ENCODE measurements at regions not wholly inside any gene's neighbourhood (a gene's known extent, or its start where the extent isn't known, plus 50 kb on each side); places are given as distances from the start of the nearest gene placed in this dataset.
"Not testable (repeated sequence)": the region's sequence is repeated elsewhere in the genome, so short reads cannot be mapped to it uniquely, and the experiment has no call there.

DNA sequence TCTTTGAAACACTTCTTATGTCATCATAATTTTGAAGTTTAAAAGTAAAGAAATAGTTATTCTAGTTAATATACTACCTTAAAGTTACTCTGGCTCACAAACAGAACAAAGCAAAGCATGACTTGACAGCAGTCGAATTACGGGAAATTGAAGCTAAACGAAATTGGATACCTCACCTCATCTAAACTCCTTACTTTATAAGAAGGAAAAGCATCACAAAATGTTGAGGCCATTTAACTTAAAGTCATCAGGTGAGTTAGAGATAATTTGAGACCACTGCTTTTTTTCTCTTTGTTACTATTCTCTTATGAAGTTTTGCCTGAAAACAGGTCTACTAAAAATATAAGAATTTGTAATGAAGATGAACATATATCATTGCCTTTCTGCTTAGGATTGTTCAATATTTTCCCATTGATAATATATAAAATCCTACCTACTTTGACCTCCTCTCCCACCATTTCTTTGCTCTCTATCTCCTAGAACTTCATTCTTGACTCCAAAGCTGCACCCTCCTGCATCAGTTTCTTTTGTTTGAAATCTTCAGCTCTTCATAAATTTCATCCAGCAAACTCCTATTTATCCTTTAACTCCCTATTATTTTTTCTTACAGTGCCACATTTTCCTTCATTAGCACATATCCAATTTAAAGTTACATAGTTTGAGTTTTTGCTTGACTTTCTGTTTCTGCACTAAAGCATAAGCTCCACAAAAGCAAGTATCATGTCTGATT lies 510.7 kb upstream of the ZNF337 start:
- TF ChIP-seq, protein P1, sequence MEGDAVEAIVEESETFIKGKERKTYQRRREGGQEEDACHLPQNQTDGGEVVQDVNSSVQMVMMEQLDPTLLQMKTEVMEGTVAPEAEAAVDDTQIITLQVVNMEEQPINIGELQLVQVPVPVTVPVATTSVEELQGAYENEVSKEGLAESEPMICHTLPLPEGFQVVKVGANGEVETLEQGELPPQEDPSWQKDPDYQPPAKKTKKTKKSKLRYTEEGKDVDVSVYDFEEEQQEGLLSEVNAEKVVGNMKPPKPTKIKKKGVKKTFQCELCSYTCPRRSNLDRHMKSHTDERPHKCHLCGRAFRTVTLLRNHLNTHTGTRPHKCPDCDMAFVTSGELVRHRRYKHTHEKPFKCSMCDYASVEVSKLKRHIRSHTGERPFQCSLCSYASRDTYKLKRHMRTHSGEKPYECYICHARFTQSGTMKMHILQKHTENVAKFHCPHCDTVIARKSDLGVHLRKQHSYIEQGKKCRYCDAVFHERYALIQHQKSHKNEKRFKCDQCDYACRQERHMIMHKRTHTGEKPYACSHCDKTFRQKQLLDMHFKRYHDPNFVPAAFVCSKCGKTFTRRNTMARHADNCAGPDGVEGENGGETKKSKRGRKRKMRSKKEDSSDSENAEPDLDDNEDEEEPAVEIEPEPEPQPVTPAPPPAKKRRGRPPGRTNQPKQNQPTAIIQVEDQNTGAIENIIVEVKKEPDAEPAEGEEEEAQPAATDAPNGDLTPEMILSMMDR (IDR thresholded peaks at IDR 0.05), result no peak
- no peak for TF ChIP-seq POLR2A (IDR thresholded peaks at IDR 0.05)
- no peak for DNase-seq
- Histone ChIP-seq H3K9me3 (peaks cover 0 to 2% (median 0%) of the 10 kb centered on the region in 3 donors), H3K27me3 (peaks cover 7 to 53% (median 15%) of the 10 kb centered on the region in 4 donors), H3K27ac (no peak overlapping the region), H3K36me3 (no peaks in the 10 kb centered on the region), H3K4me1 (peaks cover 6 to 21% (median 8%) of the 10 kb centered on the region in 3 donors), H3K4me3 (peak overlapping the region in 2 of 4 donors; percentile 38 to 58)
- intact Hi-C loops (cut with DNase I), result no loop called here
- WGBS, 2 donors, result 35 to 47% methylated on average over 3 of the region's 3 CpGs

DNA sequence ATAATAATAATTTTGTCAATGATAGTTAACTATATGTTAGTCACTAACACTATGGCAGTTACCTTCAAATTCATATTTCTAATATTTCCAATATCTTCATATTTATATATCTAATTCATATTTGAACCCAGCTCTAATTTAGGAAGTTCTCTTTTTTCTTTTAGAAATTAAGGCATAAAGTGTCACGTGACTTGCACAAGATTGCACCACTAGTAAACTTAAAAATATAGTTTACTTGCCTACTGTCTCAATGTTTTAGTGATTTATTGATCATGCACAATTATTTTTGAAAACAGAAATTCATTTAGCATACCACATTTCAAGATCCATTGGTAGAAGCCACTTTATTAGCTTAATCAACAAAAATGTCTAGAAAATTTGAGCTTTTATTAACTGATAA lies 508.7 kb upstream of the ZNF337 start:
- Histone ChIP-seq H3K4me3 (no peak overlapping the region), H3K27ac (no peak overlapping the region), H3K4me1 (peaks cover 6 to 21% (median 8%) of the 10 kb centered on the region in 3 donors), H3K27me3 (peaks cover 7 to 53% (median 15%) of the 10 kb centered on the region in 4 donors), H3K36me3 (no peaks in the 10 kb centered on the region), H3K9me3 (peaks cover 0 to 15% (median 0%) of the 10 kb centered on the region in 3 donors)
- intact Hi-C loops (cut with DNase I), result no loop called here
- DNase-seq, result no peak
- WGBS, 2 donors, result 61 to 75% methylated on average over 1 of the region's 1 CpG
- TF ChIP-seq, protein P1 (IDR thresholded peaks at IDR 0.05), result no peak
- no peak for TF ChIP-seq POLR2A (IDR thresholded peaks at IDR 0.05)

DNA sequence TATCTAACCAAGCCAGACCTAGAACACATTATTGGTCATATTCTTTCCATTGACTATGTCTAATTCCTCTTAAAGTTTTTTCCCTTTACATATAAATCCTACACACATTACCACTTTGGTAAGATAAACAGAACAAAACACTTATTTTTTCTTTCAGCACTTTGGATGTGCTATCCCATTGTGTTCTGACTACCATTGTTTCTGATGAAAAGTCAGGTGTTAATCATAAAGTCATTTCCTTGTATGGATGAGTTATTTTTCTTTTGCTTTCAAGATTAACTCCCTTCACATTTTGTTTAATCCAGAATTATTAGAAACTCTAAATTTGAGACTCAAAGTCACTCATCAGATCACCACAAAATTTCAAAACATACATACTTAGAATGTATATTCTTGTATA lies 504.4 kb upstream of the ZNF337 start:
- intact Hi-C loops (cut with DNase I); H3K27ac ChIP-seq; DNase-seq; H3K4me1 ChIP-seq; H3K36me3 ChIP-seq; H3K4me3 ChIP-seq: not testable (repeated sequence)
- Histone ChIP-seq H3K27me3 (peaks cover 0 to 12% (median under 1%) of the 10 kb centered on the region in 4 donors), H3K9me3 (peaks cover 0 to 15% (median 0%) of the 10 kb centered on the region in 3 donors)

- H3K4me1 ChIP-seq; intact Hi-C loops (cut with DNase I); H3K4me3 ChIP-seq; H3K9me3 ChIP-seq; DNase-seq; H3K27me3 ChIP-seq; H3K27ac ChIP-seq; H3K36me3 ChIP-seq: not testable (repeated sequence)
- WGBS, 2 donors, result 67 to 71% methylated on average over 3 of the region's 3 CpGs
Measured at GRCh38 chr20:26187329-26187728, 490.7 kb upstream of the ZNF337 start.

DNA sequence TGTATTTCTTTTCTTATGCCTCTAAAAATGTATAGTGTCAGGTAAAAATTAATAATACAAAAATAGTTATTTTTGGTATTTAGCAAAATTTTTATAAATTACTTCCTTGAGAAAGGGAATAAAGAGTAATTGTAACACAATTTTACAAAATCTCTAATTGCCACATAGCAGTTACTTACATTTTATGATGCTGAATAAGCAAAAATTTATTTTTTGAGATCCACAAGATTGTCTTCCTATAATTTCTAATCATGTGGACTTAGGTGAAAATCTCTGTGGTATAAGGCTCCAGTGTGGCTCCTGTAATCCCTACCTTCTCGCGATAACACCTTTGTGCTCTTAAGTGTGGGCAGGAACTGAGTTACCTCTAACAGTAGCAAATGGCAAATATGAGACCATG lies 487.1 kb upstream of the ZNF337 start:
- H3K27ac ChIP-seq; H3K4me1 ChIP-seq; intact Hi-C loops (cut with DNase I); H3K36me3 ChIP-seq; DNase-seq; H3K4me3 ChIP-seq; H3K9me3 ChIP-seq; H3K27me3 ChIP-seq: not testable (repeated sequence)
- 93 to 97% methylated on average over 2 of the region's 2 CpGs for WGBS, 2 donors

DNA sequence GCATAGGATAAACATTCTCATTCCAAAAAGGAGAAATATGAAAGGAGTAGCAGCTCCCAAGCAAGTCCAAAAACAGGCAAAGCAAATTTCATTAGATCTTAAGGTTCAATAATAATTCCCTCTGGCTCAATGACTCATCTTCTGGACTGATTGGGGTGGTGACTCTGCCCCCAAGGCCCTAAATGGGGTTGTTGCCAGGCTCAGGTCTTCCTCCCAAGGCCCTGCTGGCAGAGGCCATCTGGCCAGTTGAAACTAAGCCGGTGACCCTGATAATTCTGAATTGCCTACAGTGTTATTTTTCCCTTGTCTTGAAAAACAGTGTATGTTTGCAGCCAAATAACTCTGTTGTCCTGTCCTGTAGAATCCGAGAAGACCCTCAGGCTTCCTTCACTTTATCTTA lies 484.7 kb upstream of the ZNF337 start:
- H3K27me3 ChIP-seq; H3K27ac ChIP-seq; intact Hi-C loops (cut with DNase I); H3K9me3 ChIP-seq; H3K36me3 ChIP-seq; H3K4me1 ChIP-seq; H3K4me3 ChIP-seq; DNase-seq: not testable (repeated sequence)
- 56 to 76% methylated on average over 2 of the region's 2 CpGs for WGBS, 2 donors

DNA sequence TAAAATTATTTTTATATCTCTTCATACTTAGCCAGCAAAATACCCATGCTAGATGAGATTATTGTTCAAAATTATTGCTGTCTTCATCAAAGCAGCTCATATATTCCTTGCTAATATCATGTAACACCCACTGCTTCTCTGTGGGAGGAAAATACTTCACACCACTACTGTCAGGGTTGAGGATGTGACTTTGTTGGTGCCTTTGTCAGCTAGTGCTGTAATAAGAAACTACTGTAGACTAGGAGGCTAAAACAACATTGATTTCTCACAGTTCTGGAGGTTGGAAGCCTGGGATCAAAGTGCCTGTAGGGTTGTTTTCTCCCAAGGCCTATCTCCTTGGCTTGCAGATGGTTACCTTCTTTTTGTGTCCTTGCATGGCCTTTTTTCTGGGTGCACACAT lies 475.2 kb upstream of the ZNF337 start:
- H3K27ac ChIP-seq; DNase-seq; intact Hi-C loops (cut with DNase I); H3K9me3 ChIP-seq; H3K27me3 ChIP-seq; H3K36me3 ChIP-seq; H3K4me1 ChIP-seq; H3K4me3 ChIP-seq: not testable (repeated sequence)

GRCh38 chr20:26169506-26169905 lies 472.9 kb upstream of the ZNF337 start:
- intact Hi-C loops (cut with DNase I), result no loop called here
- H3K4me1 ChIP-seq, result no peaks in the 10 kb centered on the region
- H3K27me3 ChIP-seq, result no peaks in the 10 kb centered on the region
- H3K9me3 ChIP-seq, result no peaks in the 10 kb centered on the region
- 46 to 69% methylated on average over 2 of the region's 2 CpGs for WGBS, 2 donors
- H3K36me3 ChIP-seq, result no peaks in the 10 kb centered on the region
- H3K27ac ChIP-seq, result no peak overlapping the region
- no peak overlapping the region for H3K4me3 ChIP-seq
- no peak for DNase-seq
- TF ChIP-seq, protein P1 (IDR thresholded peaks at IDR 0.05), result no peak
- TF ChIP-seq POLR2A (IDR thresholded peaks at IDR 0.05), result no peak
